CD8-positive, alpha-beta memory T cell (primary cell): ENCODE measurements at regions not wholly inside any gene's neighbourhood (a gene's known extent, or its start where the extent isn't known, plus 50 kb on each side); places are given as distances from the start of the nearest gene placed in this dataset.
"Not testable (repeated sequence)": the region's sequence is repeated elsewhere in the genome, so short reads cannot be mapped to it uniquely, and the experiment has no call there.

Experiments used
- CTCF ChIA-PET: fragments of 350-600 bp; sonication (Branson Sonifier 250); formaldehyde crosslinking; loops from one replicate; lab custom pipeline; 2021; ENCODE audit warnings: antibody characterized with exemption; lab: Charles Lee
- POLR2A ChIA-PET: fragments of 350-600 bp; sonication (Branson Sonifier 250); formaldehyde crosslinking; loops from one replicate; lab custom pipeline; 2021; ENCODE audit warnings: antibody characterized with exemption; lab: Charles Lee
- DNase-seq, 5 donors: peaks; one replicate each; pipeline versions ENCODE4 v3.0.0 to v3.0.0-alpha.2; 2020 to 2022; ENCODE audit warnings: mixed read lengths in 1 of 5
- H3K27ac ChIP-seq: one replicate; pipeline ENCODE4 v1.7.0; 2013; ENCODE audit warnings: low read depth, mild to moderate bottlenecking, low read length, moderate library complexity
- H3K27me3 ChIP-seq: 2 replicates; pipeline ENCODE4 v1.7.0; 2013; ENCODE audit warnings: low read length, mild to moderate bottlenecking; ENCODE audit not compliant: insufficient read depth, poor library complexity, severe bottlenecking
- H3K36me3 ChIP-seq: 2 replicates; pipeline ENCODE4 v1.7.0; 2013; ENCODE audit warnings: mild to moderate bottlenecking, low read length, moderate library complexity; ENCODE audit not compliant: insufficient read depth
- H3K4me1 ChIP-seq: 2 replicates; pipeline ENCODE4 v1.7.0; 2013; ENCODE audit warnings: mild to moderate bottlenecking, low read length, moderate library complexity; ENCODE audit not compliant: insufficient read depth
- H3K4me3 ChIP-seq: 2 replicates; pipeline ENCODE4 v1.7.0; 2013; ENCODE audit warnings: mild to moderate bottlenecking, low read length
- H3K9me3 ChIP-seq: 2 replicates; pipeline ENCODE4 v1.7.0; 2013; ENCODE audit warnings: mild to moderate bottlenecking, low read length
- H3K27ac Mint-ChIP-seq, 8 donors: one replicate each; pipeline ENCODE4 v1.8.0; 2020 to 2021; ENCODE audit warnings: mixed read lengths in 8 of 8, mild to moderate bottlenecking in 6 of 8, inconsistent platforms in 3 of 8, moderate library complexity in 3 of 8
- H3K27me3 Mint-ChIP-seq, 2 donors: one replicate each; pipeline ENCODE4 v1.8.0; 2020 to 2021; ENCODE audit warnings: mixed read lengths in 2 of 2, mild to moderate bottlenecking in 1 of 2, moderate library complexity in 1 of 2
- H3K36me3 Mint-ChIP-seq, 3 donors: one replicate each; pipeline ENCODE4 v1.8.0; 2020 to 2021; ENCODE audit warnings: mixed read lengths in 3 of 3, inconsistent platforms in 1 of 3, mild to moderate bottlenecking in 1 of 3
- H3K4me1 Mint-ChIP-seq, 3 donors: one replicate each; pipeline ENCODE4 v1.8.0; 2020 to 2021; ENCODE audit warnings: mixed read lengths in 3 of 3, inconsistent platforms in 1 of 3, mild to moderate bottlenecking in 1 of 3
- H3K4me3 Mint-ChIP-seq, 7 donors: one replicate each; pipeline ENCODE4 v1.8.0; 2020 to 2021; ENCODE audit warnings: mixed read lengths in 7 of 7, mild to moderate bottlenecking in 6 of 7, moderate library complexity in 4 of 7, inconsistent platforms in 2 of 7
- H3K9me3 Mint-ChIP-seq, 5 donors: one replicate each; pipeline ENCODE4 v1.8.0; 2020 to 2022; ENCODE audit warnings: mixed read lengths in 5 of 5, mild to moderate bottlenecking in 3 of 5, moderate library complexity in 2 of 5, inconsistent platforms in 1 of 5

- H3K4me3 Mint-ChIP-seq, H3K27ac ChIP-seq, H3K27me3 ChIP-seq, H3K9me3 ChIP-seq, DNase-seq, H3K36me3 ChIP-seq, CTCF ChIA-PET, H3K9me3 Mint-ChIP-seq, POLR2A ChIA-PET, H3K4me1 Mint-ChIP-seq, H3K36me3 Mint-ChIP-seq, H3K4me1 ChIP-seq, H3K4me3 ChIP-seq, H3K27ac Mint-ChIP-seq: not testable (repeated sequence)
- H3K27me3 Mint-ChIP-seq = peaks cover 9 to 28% of the 10 kb centered on the region in 2 donors
Observed at GRCh38 chr5:135164873-135165614, 131.0 kb upstream of the PITX1 start.

DNA sequence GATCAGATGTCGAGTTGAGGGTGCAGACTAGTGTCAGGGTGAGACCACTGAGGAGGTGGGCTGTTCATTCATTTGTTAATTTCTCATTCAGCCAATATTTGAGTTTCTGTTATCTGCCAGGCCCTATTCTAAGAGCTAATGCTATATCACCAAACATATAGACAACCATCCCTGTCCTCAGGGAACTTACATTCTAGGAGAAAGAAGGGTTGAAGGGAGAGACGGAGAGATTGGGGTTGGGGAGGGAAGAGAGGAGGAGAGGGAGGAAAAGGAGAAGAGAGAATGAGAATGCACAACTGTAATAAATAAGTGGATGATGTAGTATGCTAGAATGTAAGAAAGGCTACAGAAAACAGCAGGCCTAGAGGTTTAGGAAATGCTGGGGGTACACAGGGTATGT, 129.9 kb upstream of the PITX1 start:
- peaks cover 3 to 13% (median 8%) of the 10 kb centered on the region in 5 donors for H3K9me3 Mint-ChIP-seq
- H3K27me3 Mint-ChIP-seq = peaks cover 9 to 29% of the 10 kb centered on the region in 2 donors
- no peaks in the 10 kb centered on the region for H3K4me1 ChIP-seq
- H3K4me3 ChIP-seq = no peak overlapping the region
- no peaks in the 10 kb centered on the region for H3K9me3 ChIP-seq
- H3K4me3 Mint-ChIP-seq = no peak overlapping the region
- H3K36me3 Mint-ChIP-seq = no peaks in the 10 kb centered on the region
- H3K36me3 ChIP-seq = no peaks in the 10 kb centered on the region
- H3K27ac Mint-ChIP-seq = no peak overlapping the region
- ChIA-PET CTCF (no interaction called here), POLR2A (no interaction called here)
- no peaks in the 10 kb centered on the region for H3K4me1 Mint-ChIP-seq
- DNase-seq = no peak
- no peaks in the 10 kb centered on the region for H3K27me3 ChIP-seq
- H3K27ac ChIP-seq = no peak overlapping the region

DNA sequence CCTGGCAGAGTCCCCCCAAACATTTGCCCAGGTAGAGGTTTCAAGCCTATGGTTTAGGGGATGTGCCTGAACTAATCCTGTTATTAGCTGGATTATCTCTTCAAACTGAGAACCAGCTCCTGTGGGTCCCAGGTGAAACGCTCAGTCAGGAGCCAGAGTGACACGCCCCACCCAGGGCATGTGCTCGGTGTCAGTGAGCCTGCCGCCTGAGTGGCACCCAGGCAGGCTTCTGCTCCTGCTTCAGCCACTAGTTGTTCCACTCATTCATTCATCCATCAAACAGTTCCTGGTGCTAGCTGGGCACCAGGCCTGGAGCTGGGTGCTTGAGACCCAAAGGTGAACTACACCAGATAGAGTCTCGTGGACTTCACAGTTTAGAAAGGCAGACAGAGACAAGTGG, 129.4 kb upstream of the PITX1 start:
- Histone ChIP-seq H3K4me3 (no peak overlapping the region), H3K27ac (no peak overlapping the region), H3K9me3 (no peaks in the 10 kb centered on the region), H3K4me1 (no peaks in the 10 kb centered on the region), H3K36me3 (no peaks in the 10 kb centered on the region), H3K27me3 (no peaks in the 10 kb centered on the region)
- H3K27ac Mint-ChIP-seq = no peak overlapping the region
- no peak for DNase-seq
- ChIA-PET POLR2A (no interaction called here), CTCF (no interaction called here)
- peaks cover 9 to 16% (median 12%) of the 10 kb centered on the region in 5 donors for H3K9me3 Mint-ChIP-seq
- no peak overlapping the region for H3K4me3 Mint-ChIP-seq
- no peaks in the 10 kb centered on the region for H3K36me3 Mint-ChIP-seq
- peaks cover 9 to 24% of the 10 kb centered on the region in 2 donors for H3K27me3 Mint-ChIP-seq
- no peaks in the 10 kb centered on the region for H3K4me1 Mint-ChIP-seq

- Histone ChIP-seq H3K9me3 (no peaks in the 10 kb centered on the region), H3K36me3 (no peaks in the 10 kb centered on the region), H3K4me3 (no peak overlapping the region), H3K27me3 (no peaks in the 10 kb centered on the region), H3K4me1 (no peaks in the 10 kb centered on the region), H3K27ac (no peak overlapping the region)
- Mint-ChIP-seq H3K4me1 (no peaks in the 10 kb centered on the region), H3K27me3 (peaks cover 9 to 23% of the 10 kb centered on the region in 2 donors), H3K27ac (no peak overlapping the region), H3K36me3 (peaks cover 0 to under 1% (median 0%) of the 10 kb centered on the region in 3 donors), H3K9me3 (peaks cover 13 to 19% (median 17%) of the 10 kb centered on the region in 5 donors), H3K4me3 (no peak overlapping the region)
- POLR2A ChIA-PET = no interaction called here
- no peak for DNase-seq
- CTCF ChIA-PET = no interaction called here
Observed at GRCh38 chr5:135162661-135163265, 128.7 kb upstream of the PITX1 start.

DNA sequence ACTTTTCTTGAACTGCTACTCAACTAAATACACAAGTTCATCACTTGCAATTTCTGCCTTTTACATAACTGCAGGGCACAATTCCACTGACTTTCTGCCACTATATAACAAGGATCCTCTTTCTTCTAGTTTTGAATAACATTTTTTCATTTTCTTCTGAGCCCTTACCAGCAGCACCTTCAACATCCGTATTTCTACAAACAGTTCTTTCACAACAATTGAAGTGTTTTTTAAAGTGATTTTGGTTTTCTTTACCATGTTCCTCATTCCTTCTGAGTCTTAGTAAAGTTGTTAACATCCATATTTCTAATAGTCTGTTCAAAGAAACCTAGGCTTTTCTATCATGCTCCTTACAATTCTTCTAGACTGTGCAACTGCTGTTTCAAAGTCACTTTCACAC, 127.2 kb upstream of the PITX1 start:
- DNase-seq = no peak
- H3K9me3 ChIP-seq = no peaks in the 10 kb centered on the region
- H3K4me3 ChIP-seq = no peak overlapping the region
- no peak overlapping the region for H3K27ac ChIP-seq
- H3K9me3 Mint-ChIP-seq = peaks cover 18 to 22% (median 20%) of the 10 kb centered on the region in 5 donors
- H3K4me1 ChIP-seq = no peaks in the 10 kb centered on the region
- ChIA-PET POLR2A (no interaction called here), CTCF (no interaction called here)
- H3K36me3 ChIP-seq = no peaks in the 10 kb centered on the region
- no peaks in the 10 kb centered on the region for H3K4me1 Mint-ChIP-seq
- peaks cover 0 to 2% (median 0%) of the 10 kb centered on the region in 3 donors for H3K36me3 Mint-ChIP-seq
- no peak overlapping the region for H3K27ac Mint-ChIP-seq
- H3K4me3 Mint-ChIP-seq = no peak overlapping the region
- H3K27me3 Mint-ChIP-seq = peaks cover 5 to 15% of the 10 kb centered on the region in 2 donors
- no peaks in the 10 kb centered on the region for H3K27me3 ChIP-seq

DNA sequence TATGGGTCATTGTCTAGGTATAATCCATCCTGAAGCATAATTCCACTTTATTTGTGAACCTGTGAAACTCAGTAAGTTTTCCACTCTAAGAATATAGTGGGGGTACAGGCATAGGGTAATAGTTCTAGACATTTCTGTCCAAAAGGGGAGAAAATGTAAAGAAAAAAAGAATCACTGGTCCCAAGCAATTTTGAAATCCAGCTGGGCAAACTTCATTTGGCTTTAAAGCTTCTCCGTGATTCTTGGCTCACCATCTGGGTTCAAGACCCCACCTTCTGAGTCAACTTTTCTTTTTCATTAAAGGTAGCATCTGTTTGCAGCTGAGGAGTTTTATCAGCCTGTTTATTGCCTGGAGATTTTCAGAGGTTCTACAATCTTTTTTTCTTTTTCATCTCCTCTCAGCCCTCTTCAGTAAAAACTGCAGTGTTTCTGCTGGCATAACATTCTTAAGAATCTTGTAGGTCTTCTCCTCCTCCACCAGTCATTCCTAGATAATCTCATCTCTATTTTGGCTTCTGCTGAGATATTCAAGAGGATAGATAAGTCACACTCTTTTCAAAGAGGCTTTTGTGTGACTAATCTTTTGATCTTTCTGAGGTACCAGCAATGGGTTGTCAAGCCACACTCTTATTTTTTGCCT, 126.1 kb upstream of the PITX1 start:
- no peaks in the 10 kb centered on the region for H3K36me3 ChIP-seq
- ChIA-PET POLR2A (no interaction called here), CTCF (no interaction called here)
- no peaks in the 10 kb centered on the region for H3K9me3 ChIP-seq
- Mint-ChIP-seq H3K4me3 (no peak overlapping the region), H3K27me3 (peaks cover 2 to 21% of the 10 kb centered on the region in 2 donors), H3K9me3 (peaks cover 18 to 22% (median 20%) of the 10 kb centered on the region in 5 donors), H3K4me1 (no peaks in the 10 kb centered on the region), H3K27ac (no peak overlapping the region), H3K36me3 (peaks cover 0 to 2% (median 0%) of the 10 kb centered on the region in 3 donors)
- H3K27ac ChIP-seq = no peak overlapping the region
- H3K4me1 ChIP-seq = no peaks in the 10 kb centered on the region
- H3K4me3 ChIP-seq = no peak overlapping the region
- DNase-seq = no peak
- no peaks in the 10 kb centered on the region for H3K27me3 ChIP-seq

DNA sequence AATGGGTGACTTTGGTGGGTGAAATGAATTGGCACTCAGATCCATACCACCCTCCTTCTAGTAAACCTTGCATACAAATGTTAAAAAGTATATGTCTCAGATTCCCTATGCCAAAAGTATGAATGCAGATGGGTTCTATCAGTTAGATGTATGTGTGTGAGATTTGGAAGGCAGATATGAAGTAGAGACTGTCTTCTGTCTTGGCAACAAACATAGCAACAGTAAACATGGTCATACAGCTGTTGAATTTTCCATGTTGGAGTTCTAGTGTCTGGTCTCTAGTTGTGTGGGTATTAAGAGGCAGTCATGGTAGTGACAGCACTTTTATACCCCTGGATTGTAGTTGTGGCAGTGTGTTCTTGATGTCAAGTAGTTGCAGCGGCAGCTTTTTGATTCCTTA, 125.6 kb upstream of the PITX1 start:
- CTCF ChIA-PET = no interaction called here
- no peak for DNase-seq
- H3K9me3 Mint-ChIP-seq = peaks cover 18 to 22% (median 20%) of the 10 kb centered on the region in 5 donors
- peaks cover 2 to 21% of the 10 kb centered on the region in 2 donors for H3K27me3 Mint-ChIP-seq
- Histone ChIP-seq H3K36me3 (no peaks in the 10 kb centered on the region), H3K9me3 (no peaks in the 10 kb centered on the region), H3K27me3 (no peaks in the 10 kb centered on the region), H3K4me1 (no peaks in the 10 kb centered on the region), H3K27ac (no peak overlapping the region), H3K4me3 (no peak overlapping the region)
- POLR2A ChIA-PET = no interaction called here
- peaks cover 0 to 2% (median 0%) of the 10 kb centered on the region in 3 donors for H3K36me3 Mint-ChIP-seq
- no peaks in the 10 kb centered on the region for H3K4me1 Mint-ChIP-seq
- H3K27ac Mint-ChIP-seq = no peak overlapping the region
- no peak overlapping the region for H3K4me3 Mint-ChIP-seq

- H3K4me3 Mint-ChIP-seq = no peak overlapping the region
- H3K9me3 Mint-ChIP-seq = peaks cover 18 to 22% (median 20%) of the 10 kb centered on the region in 5 donors
- H3K27ac ChIP-seq = no peak overlapping the region
- CTCF ChIA-PET = no interaction called here
- H3K27me3 Mint-ChIP-seq = peaks cover 0 to 20% of the 10 kb centered on the region in 2 donors
- no peaks in the 10 kb centered on the region for H3K9me3 ChIP-seq
- no peak overlapping the region for H3K27ac Mint-ChIP-seq
- POLR2A ChIA-PET = no interaction called here
- no peak overlapping the region for H3K4me3 ChIP-seq
- H3K36me3 Mint-ChIP-seq = peaks cover 0 to 2% (median 0%) of the 10 kb centered on the region in 3 donors
- no peaks in the 10 kb centered on the region for H3K27me3 ChIP-seq
- DNase-seq = no peak
- no peaks in the 10 kb centered on the region for H3K36me3 ChIP-seq
- no peaks in the 10 kb centered on the region for H3K4me1 Mint-ChIP-seq
- H3K4me1 ChIP-seq = no peaks in the 10 kb centered on the region
Observed at GRCh38 chr5:135158982-135159381, 125.0 kb upstream of the PITX1 start.
